WTC11 (cell line): ENCODE measurements at regions not wholly inside any gene's neighbourhood (a gene's known extent, or its start where the extent isn't known, plus 50 kb on each side); places are given as distances from the start of the nearest gene placed in this dataset.

Experiments
- ATAC-seq: fragments of 200-7000 bp; cut with Tn5 transposase; 2 replicates; pipeline ENCODE4 v1.10.0; 2021; ENCODE audit warnings: mild to moderate bottlenecking, moderate library complexity
- CTCF ChIA-PET: fragments of 300-600 bp; sonication (Branson Sonifier 250); formaldehyde crosslinking; loops from one replicate; lab custom pipeline; 2021; ENCODE audit warnings: antibody characterized with exemption; lab: Charles Lee
- POLR2A ChIA-PET: fragments of 350-600 bp; sonication (Branson Sonifier 250); formaldehyde crosslinking; loops from one replicate; lab custom pipeline; 2021; ENCODE audit warnings: antibody characterized with exemption; lab: Charles Lee
- DNase-seq: peaks from one replicate; pipeline ENCODE4 v3.0.0; 2021; ENCODE audit warnings: low spot score
- H3K27ac Mint-ChIP-seq: 2 replicates; pipeline ENCODE4 v1.8.0; 2021; ENCODE audit warnings: mixed read lengths
- H3K27me3 Mint-ChIP-seq: 2 replicates; pipeline ENCODE4 v1.8.0; 2021; ENCODE audit warnings: low read depth, mild to moderate bottlenecking, moderate library complexity, mixed read lengths
- H3K36me3 Mint-ChIP-seq: 2 replicates; pipeline ENCODE4 v1.8.0; 2021; ENCODE audit warnings: mixed read lengths
- H3K4me1 Mint-ChIP-seq: 2 replicates; pipeline ENCODE4 v1.8.0; 2022; ENCODE audit warnings: mixed read lengths
- H3K4me3 Mint-ChIP-seq: 2 replicates; pipeline ENCODE4 v1.8.0; 2021; ENCODE audit warnings: mild to moderate bottlenecking, moderate library complexity, mixed read lengths
- H3K9me3 Mint-ChIP-seq: 2 replicates; pipeline ENCODE4 v1.8.0; 2021; ENCODE audit warnings: mixed read lengths
- ARID4B ChIP-seq: sonication (generic); formaldehyde crosslinking; IDR thresholded peaks from 2 replicates; pipeline ENCODE4 v1.8.0; 2023; ENCODE audit warnings: missing genetic modification reagents, mild to moderate bottlenecking, borderline replicate concordance
- ATF1 ChIP-seq: sonication (generic); formaldehyde crosslinking; IDR thresholded peaks from 2 replicates; pipeline ENCODE4 v1.8.1; 2023; ENCODE audit warnings: mild to moderate bottlenecking, moderate library complexity, missing genetic modification reagents
- CREB1 ChIP-seq: sonication (generic); formaldehyde crosslinking; IDR thresholded peaks from 2 replicates; pipeline ENCODE4 v1.8.0; 2023; ENCODE audit warnings: mild to moderate bottlenecking, missing genetic modification reagents
- CREM ChIP-seq: sonication (generic); formaldehyde crosslinking; IDR thresholded peaks from 2 replicates; pipeline ENCODE4 v1.8.1; 2022; ENCODE audit warnings: mild to moderate bottlenecking, missing genetic modification reagents, moderate library complexity
- ETV6 ChIP-seq: sonication (generic); formaldehyde crosslinking; IDR thresholded peaks from 2 replicates; pipeline ENCODE4 v1.8.1; 2022; ENCODE audit warnings: mild to moderate bottlenecking, missing genetic modification reagents
- FOXK1 ChIP-seq: sonication (generic); formaldehyde crosslinking; IDR thresholded peaks from 2 replicates; pipeline ENCODE4 v1.8.0; 2022; ENCODE audit warnings: mild to moderate bottlenecking, moderate library complexity, missing genetic modification reagents
- GTF2I ChIP-seq: fragments of 250-450 bp; sonication (Bioruptor Pico); conservative IDR thresholded peaks from 2 replicates; pipeline ENCODE4 v1.4.0; 2021; ENCODE audit warnings: mild to moderate bottlenecking
- JUN ChIP-seq: sonication (generic); formaldehyde crosslinking; IDR thresholded peaks from 2 replicates; pipeline ENCODE4 v1.8.0; 2023; ENCODE audit warnings: mild to moderate bottlenecking, missing genetic modification reagents
- NFE2L1 ChIP-seq: sonication (generic); formaldehyde crosslinking; IDR thresholded peaks from 2 replicates; pipeline ENCODE4 v1.8.1; 2023; ENCODE audit warnings: missing genetic modification reagents
- TEAD4 ChIP-seq: sonication (generic); formaldehyde crosslinking; IDR thresholded peaks from 2 replicates; pipeline ENCODE4 v1.8.0; 2022; ENCODE audit warnings: mild to moderate bottlenecking, missing genetic modification reagents
- ZBTB21 ChIP-seq: sonication (generic); formaldehyde crosslinking; IDR thresholded peaks from 2 replicates; pipeline ENCODE4 v1.8.1; 2023; ENCODE audit warnings: mild to moderate bottlenecking, missing genetic modification reagents, borderline replicate concordance
- ZNF121 ChIP-seq: sonication (generic); formaldehyde crosslinking; IDR thresholded peaks from 2 replicates; pipeline ENCODE4 v1.8.0; 2023; ENCODE audit warnings: missing genetic modification reagents
- ZNF138 ChIP-seq: sonication (generic); formaldehyde crosslinking; conservative IDR thresholded peaks from 2 replicates; pipeline ENCODE4 v1.8.1; 2022; ENCODE audit warnings: mild to moderate bottlenecking, moderate library complexity, missing genetic modification reagents
- ZNF396 ChIP-seq: fragments of 250-450 bp; sonication (Bioruptor Pico); IDR thresholded peaks from 2 replicates; pipeline ENCODE4 v1.8.0; 2021; ENCODE audit warnings: mild to moderate bottlenecking, moderate library complexity, borderline replicate concordance
- ZNF423 ChIP-seq: fragments of 250-450 bp; sonication (Bioruptor Pico); IDR thresholded peaks from 2 replicates; pipeline ENCODE4 v2.1.2; 2022; ENCODE audit warnings: mild to moderate bottlenecking, moderate library complexity
- TF ChIP-seq, protein P1 (sequence below): sonication (generic); formaldehyde crosslinking; IDR thresholded peaks from 2 replicates; pipeline ENCODE4 v1.8.1; 2023; ENCODE audit warnings: mild to moderate bottlenecking, missing genetic modification reagents
- TF ChIP-seq, protein P2 (sequence below): fragments of 250-450 bp; sonication (Bioruptor Pico); IDR thresholded peaks from 2 replicates; pipeline ENCODE4 v1.9.0; 2021; ENCODE audit warnings: moderate library complexity, mild to moderate bottlenecking, inconsistent platforms, borderline replicate concordance
- TF ChIP-seq, protein P3 (sequence below): fragments of 250-450 bp; sonication (Bioruptor Pico); IDR thresholded peaks from 2 replicates; pipeline ENCODE4 v2.1.2; 2022; ENCODE audit warnings: mild to moderate bottlenecking, moderate library complexity
- TF ChIP-seq, protein P4 (sequence below): fragments of 250-450 bp; sonication (Bioruptor Pico); IDR thresholded peaks from 2 replicates; pipeline ENCODE4 v1.9.0; 2021; ENCODE audit warnings: mild to moderate bottlenecking, borderline replicate concordance

- Mint-ChIP-seq H3K4me1 (peaks cover 28% of the 10 kb centered on the region), H3K4me3 (peak overlapping the region; percentile 3; the same call in 1 of the 2 replicates), H3K36me3 (0 out of 2 replicates have a peak, but pooled peaks cover 3% of the 10 kb centered on the region), H3K9me3 (peaks cover 7% of the 10 kb centered on the region; the same call in 1 of the 2 replicates), H3K27ac (peak overlapping the region; percentile 67), H3K27me3 (no peaks in the 10 kb centered on the region)
- TF ChIP-seq, protein P1, sequence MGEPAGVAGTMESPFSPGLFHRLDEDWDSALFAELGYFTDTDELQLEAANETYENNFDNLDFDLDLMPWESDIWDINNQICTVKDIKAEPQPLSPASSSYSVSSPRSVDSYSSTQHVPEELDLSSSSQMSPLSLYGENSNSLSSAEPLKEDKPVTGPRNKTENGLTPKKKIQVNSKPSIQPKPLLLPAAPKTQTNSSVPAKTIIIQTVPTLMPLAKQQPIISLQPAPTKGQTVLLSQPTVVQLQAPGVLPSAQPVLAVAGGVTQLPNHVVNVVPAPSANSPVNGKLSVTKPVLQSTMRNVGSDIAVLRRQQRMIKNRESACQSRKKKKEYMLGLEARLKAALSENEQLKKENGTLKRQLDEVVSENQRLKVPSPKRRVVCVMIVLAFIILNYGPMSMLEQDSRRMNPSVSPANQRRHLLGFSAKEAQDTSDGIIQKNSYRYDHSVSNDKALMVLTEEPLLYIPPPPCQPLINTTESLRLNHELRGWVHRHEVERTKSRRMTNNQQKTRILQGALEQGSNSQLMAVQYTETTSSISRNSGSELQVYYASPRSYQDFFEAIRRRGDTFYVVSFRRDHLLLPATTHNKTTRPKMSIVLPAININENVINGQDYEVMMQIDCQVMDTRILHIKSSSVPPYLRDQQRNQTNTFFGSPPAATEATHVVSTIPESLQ (CRISPR knock-in tag): no peak
- TF ChIP-seq ZBTB21 (no peak), ZNF423 (CRISPR knock-in tag) (no peak), ZNF138 (no peak), FOXK1 (no peak), ATF1 (CRISPR knock-in tag) (no peak), GTF2I (CRISPR knock-in tag) (no peak), ZNF396 (CRISPR knock-in tag) (no peak), JUN (CRISPR knock-in tag) (no peak), ETV6 (CRISPR knock-in tag) (no peak), CREM (CRISPR knock-in tag) (no peak), ZNF121 (CRISPR knock-in tag) (no peak), TEAD4 (CRISPR knock-in tag) (no peak), NFE2L1 (CRISPR knock-in tag) (no peak), CREB1 (CRISPR knock-in tag) (no peak), ARID4B (CRISPR knock-in tag) (no peak)
- TF ChIP-seq, protein P2, sequence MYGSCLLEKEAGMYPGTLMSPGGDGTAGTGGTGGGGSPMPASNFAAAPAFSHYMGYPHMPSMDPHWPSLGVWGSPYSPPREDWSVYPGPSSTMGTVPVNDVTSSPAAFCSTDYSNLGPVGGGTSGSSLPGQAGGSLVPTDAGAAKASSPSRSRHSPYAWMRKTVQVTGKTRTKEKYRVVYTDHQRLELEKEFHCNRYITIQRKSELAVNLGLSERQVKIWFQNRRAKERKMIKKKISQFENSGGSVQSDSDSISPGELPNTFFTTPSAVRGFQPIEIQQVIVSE (CRISPR knock-in tag): no peak
- TF ChIP-seq, protein P3, sequence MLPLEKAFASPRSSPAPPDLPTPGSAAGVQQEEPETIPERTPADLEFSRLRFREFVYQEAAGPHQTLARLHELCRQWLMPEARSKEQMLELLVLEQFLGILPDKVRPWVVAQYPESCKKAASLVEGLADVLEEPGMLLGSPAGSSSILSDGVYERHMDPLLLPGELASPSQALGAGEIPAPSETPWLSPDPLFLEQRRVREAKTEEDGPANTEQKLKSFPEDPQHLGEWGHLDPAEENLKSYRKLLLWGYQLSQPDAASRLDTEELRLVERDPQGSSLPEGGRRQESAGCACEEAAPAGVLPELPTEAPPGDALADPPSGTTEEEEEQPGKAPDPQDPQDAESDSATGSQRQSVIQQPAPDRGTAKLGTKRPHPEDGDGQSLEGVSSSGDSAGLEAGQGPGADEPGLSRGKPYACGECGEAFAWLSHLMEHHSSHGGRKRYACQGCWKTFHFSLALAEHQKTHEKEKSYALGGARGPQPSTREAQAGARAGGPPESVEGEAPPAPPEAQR (CRISPR knock-in tag): no peak
- TF ChIP-seq, protein P4, sequence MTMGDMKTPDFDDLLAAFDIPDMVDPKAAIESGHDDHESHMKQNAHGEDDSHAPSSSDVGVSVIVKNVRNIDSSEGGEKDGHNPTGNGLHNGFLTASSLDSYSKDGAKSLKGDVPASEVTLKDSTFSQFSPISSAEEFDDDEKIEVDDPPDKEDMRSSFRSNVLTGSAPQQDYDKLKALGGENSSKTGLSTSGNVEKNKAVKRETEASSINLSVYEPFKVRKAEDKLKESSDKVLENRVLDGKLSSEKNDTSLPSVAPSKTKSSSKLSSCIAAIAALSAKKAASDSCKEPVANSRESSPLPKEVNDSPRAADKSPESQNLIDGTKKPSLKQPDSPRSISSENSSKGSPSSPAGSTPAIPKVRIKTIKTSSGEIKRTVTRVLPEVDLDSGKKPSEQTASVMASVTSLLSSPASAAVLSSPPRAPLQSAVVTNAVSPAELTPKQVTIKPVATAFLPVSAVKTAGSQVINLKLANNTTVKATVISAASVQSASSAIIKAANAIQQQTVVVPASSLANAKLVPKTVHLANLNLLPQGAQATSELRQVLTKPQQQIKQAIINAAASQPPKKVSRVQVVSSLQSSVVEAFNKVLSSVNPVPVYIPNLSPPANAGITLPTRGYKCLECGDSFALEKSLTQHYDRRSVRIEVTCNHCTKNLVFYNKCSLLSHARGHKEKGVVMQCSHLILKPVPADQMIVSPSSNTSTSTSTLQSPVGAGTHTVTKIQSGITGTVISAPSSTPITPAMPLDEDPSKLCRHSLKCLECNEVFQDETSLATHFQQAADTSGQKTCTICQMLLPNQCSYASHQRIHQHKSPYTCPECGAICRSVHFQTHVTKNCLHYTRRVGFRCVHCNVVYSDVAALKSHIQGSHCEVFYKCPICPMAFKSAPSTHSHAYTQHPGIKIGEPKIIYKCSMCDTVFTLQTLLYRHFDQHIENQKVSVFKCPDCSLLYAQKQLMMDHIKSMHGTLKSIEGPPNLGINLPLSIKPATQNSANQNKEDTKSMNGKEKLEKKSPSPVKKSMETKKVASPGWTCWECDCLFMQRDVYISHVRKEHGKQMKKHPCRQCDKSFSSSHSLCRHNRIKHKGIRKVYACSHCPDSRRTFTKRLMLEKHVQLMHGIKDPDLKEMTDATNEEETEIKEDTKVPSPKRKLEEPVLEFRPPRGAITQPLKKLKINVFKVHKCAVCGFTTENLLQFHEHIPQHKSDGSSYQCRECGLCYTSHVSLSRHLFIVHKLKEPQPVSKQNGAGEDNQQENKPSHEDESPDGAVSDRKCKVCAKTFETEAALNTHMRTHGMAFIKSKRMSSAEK (CRISPR knock-in tag): no peak
- ATAC-seq (peak; percentile 76), DNase-seq (no peak)
- ChIA-PET POLR2A (no interaction called here), CTCF (no interaction called here)
Observed at GRCh38 chr2:83584672-83585071, 874.4 kb downstream of the SUCLG1 start.
